Urothelium cell line (cell line): ENCODE measurements at regions not wholly inside any gene's neighbourhood (a gene's known extent, or its start where the extent isn't known, plus 50 kb on each side); places are given as distances from the start of the nearest gene placed in this dataset.
"Not testable (repeated sequence)": the region's sequence is repeated elsewhere in the genome, so short reads cannot be mapped to it uniquely, and the experiment has no call there.

Experiments
- DNase-seq: peaks from one replicate; pipeline ENCODE4 v3.0.0; 2011; ENCODE audit warnings: low spot score, mixed read lengths
- FAIRE-seq: peaks from 2 replicates; lab custom pipeline; 2011; peaks lifted over from hg19 to GRCh38; lab: Jason Lieb, UNC

- DNase-seq, FAIRE-seq: not testable (repeated sequence)
Observed at GRCh38 chr4:118494437-118494836, 141.6 kb upstream of the PRSS12 start.

GRCh38 chr4:118502967-118503366 is 150.2 kb upstream of the PRSS12 start:
- not testable (repeated sequence) for FAIRE-seq, DNase-seq

- not testable (repeated sequence) for DNase-seq, FAIRE-seq
Observed at GRCh38 chr4:118504927-118505326, 152.1 kb upstream of the PRSS12 start.

- DNase-seq, FAIRE-seq: not testable (repeated sequence)
Observed at GRCh38 chr4:118505491-118505890, 152.7 kb upstream of the PRSS12 start.

- DNase-seq, FAIRE-seq: not testable (repeated sequence)
Observed at GRCh38 chr4:118512870-118513269, 160.1 kb upstream of the PRSS12 start.

GRCh38 chr4:118514332-118514731 is 161.5 kb upstream of the PRSS12 start:
- not testable (repeated sequence) for DNase-seq, FAIRE-seq

GRCh38 chr4:118516107-118516506 is 163.3 kb upstream of the PRSS12 start:
- not testable (repeated sequence) for FAIRE-seq

GRCh38 chr4:118530107-118530506 is 155.1 kb upstream of the METTL14 start:
- not testable (repeated sequence) for DNase-seq, FAIRE-seq

More at GRCh38 chr4:118516107-118516506, 163.3 kb upstream of the PRSS12 start:
- not testable (repeated sequence) for DNase-seq

- not testable (repeated sequence) for FAIRE-seq, DNase-seq
Observed at GRCh38 chr4:118531947-118532346, 153.2 kb upstream of the METTL14 start.

GRCh38 chr4:118535788-118536187 is 149.4 kb upstream of the METTL14 start:
- not testable (repeated sequence) for FAIRE-seq

GRCh38 chr4:118539412-118540077 is 145.6 kb upstream of the METTL14 start:
- not testable (repeated sequence) for FAIRE-seq
- DNase-seq, result peak; percentile 1

More at GRCh38 chr4:118535788-118536187, 149.4 kb upstream of the METTL14 start:
- DNase-seq, result not testable (repeated sequence)

GRCh38 chr4:118556576-118556975 is 128.6 kb upstream of the METTL14 start:
- DNase-seq, result not testable (repeated sequence)
- peak; percentile 40 for FAIRE-seq

- FAIRE-seq (no peak), DNase-seq (peak; percentile 67)
Observed at GRCh38 chr4:118557298-118557851, 127.8 kb upstream of the METTL14 start.

- DNase-seq, FAIRE-seq: not testable (repeated sequence)
Observed at GRCh38 chr4:118558188-118558587, 127.0 kb upstream of the METTL14 start.

- not testable (repeated sequence) for DNase-seq, FAIRE-seq
Observed at GRCh38 chr4:118561559-118561958, 123.6 kb upstream of the METTL14 start.

- not testable (repeated sequence) for FAIRE-seq, DNase-seq
Observed at GRCh38 chr4:118566003-118566513, 119.1 kb upstream of the METTL14 start.

- not testable (repeated sequence) for FAIRE-seq, DNase-seq
Observed at GRCh38 chr4:118572991-118573390, 112.2 kb upstream of the METTL14 start.

- not testable (repeated sequence) for DNase-seq, FAIRE-seq
Observed at GRCh38 chr4:118574251-118574913, 110.8 kb upstream of the METTL14 start.

- not testable (repeated sequence) for DNase-seq, FAIRE-seq
Observed at GRCh38 chr4:118575057-118575456, 110.1 kb upstream of the METTL14 start.

- not testable (repeated sequence) for DNase-seq, FAIRE-seq
Observed at GRCh38 chr4:118575726-118576125, 109.5 kb upstream of the METTL14 start.

GRCh38 chr4:118576709-118577219 is 108.4 kb upstream of the METTL14 start:
- FAIRE-seq, DNase-seq: not testable (repeated sequence)
